Tibial nerve (tissue), 4 donors: ENCODE measurements at regions not wholly inside any gene's neighbourhood (a gene's known extent, or its start where the extent isn't known, plus 50 kb on each side); places are given as distances from the start of the nearest gene placed in this dataset.

Source experiments
- EP300 ChIP-seq, 2 donors: sonication (generic); formaldehyde crosslinking; IDR thresholded peaks; one replicate each; pipeline ENCODE4 v1.6.1; 2017; ENCODE audit warnings: antibody characterized with exemption in 2 of 2, mild to moderate bottlenecking in 1 of 2
- TF ChIP-seq, protein P1 (sequence below), 5 experiments: fragments of 200-600 bp in 3 of 5; fragments of 450-650 bp in 2 of 5; sonication (generic) in 3 of 5; IDR thresholded peaks; one replicate each; pipeline ENCODE4 v1.5.1; 2016 to 2019; ENCODE audit warnings: antibody characterized with exemption in 5 of 5, mild to moderate bottlenecking in 3 of 5, moderate library complexity in 2 of 5

DNA sequence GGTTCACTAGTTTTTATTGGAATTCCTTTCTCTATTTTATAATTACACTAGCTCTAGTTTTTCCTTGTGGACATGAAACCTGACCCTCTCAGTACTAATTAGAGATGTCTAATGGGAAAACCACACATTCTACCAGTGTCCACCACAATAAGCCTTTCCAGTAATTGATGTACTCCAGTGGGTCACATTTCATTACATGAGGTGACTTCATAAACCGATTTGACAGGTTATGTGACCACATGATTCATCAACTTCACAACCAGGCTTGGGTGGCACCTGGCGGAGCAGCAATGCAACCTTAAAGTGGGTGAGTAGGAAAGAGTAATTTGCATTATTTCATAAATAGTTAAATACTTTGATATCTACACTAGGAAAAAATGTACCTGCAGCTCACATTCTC, 284.2 kb upstream of the ADAMTS16 start:
- TF ChIP-seq, protein P1, sequence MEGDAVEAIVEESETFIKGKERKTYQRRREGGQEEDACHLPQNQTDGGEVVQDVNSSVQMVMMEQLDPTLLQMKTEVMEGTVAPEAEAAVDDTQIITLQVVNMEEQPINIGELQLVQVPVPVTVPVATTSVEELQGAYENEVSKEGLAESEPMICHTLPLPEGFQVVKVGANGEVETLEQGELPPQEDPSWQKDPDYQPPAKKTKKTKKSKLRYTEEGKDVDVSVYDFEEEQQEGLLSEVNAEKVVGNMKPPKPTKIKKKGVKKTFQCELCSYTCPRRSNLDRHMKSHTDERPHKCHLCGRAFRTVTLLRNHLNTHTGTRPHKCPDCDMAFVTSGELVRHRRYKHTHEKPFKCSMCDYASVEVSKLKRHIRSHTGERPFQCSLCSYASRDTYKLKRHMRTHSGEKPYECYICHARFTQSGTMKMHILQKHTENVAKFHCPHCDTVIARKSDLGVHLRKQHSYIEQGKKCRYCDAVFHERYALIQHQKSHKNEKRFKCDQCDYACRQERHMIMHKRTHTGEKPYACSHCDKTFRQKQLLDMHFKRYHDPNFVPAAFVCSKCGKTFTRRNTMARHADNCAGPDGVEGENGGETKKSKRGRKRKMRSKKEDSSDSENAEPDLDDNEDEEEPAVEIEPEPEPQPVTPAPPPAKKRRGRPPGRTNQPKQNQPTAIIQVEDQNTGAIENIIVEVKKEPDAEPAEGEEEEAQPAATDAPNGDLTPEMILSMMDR (IDR thresholded peaks at IDR 0.05) = no peak
- TF ChIP-seq EP300 (IDR thresholded peaks at IDR 0.05) = no peak
